ENCODE measurements at regions not wholly inside any gene's neighbourhood (a gene's known extent, or its start where the extent isn't known, plus 50 kb on each side); places are given as distances from the start of the nearest gene placed in this dataset.

- FAIRE-seq: no peak
- DNase-seq (ENCODE audit: insufficient read length, low spot score): no peak
Observed at GRCh38 chr6:23183846-23184245, 614.5 kb downstream of the HDGFL1 start.

GRCh38 chr6:23184351-23184750, 615.0 kb downstream of the HDGFL1 start:
- FAIRE-seq (no peak), DNase-seq (ENCODE audit: insufficient read length, low spot score) (no peak)

DNA sequence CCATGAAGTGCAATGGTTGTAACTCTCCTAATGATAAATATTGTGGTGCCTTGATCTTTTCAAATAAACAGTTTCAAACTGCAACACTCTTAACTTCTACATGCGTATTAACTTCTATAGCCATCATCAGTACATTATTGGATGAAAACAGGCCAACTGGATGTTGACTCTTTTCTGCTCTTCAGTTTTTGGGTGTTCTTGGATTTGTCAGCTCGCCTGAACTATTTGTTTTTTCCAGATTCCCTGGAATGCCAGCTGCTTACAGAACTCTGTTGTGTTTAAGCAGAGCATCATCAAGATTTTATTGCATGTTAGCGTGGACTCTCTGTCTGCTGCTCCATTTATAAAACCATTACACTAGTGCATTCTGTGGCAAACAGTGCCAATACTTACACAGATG, 626.1 kb downstream of the HDGFL1 start:
- FAIRE-seq (no peak), DNase-seq (ENCODE audit: insufficient read length, low spot score) (no peak)

DNA sequence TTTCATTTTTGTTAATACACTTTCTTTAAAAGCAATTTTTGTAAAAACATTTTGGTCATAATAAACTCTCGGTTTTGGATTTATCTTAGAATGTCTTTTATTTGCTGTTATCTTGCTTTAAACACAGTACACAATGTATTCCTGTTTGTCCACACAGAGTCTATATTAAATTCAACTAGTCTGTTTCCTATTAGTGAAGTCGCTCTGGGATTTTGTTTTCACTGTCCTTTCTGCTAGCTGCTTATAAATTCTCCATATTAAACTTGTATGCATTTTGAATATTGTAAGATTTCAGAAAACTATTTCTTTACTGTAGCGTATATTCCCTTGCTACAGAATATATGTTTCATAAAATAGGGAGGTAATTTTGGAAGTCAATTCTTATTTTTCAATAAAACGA, 630.2 kb downstream of the HDGFL1 start:
- no peak for DNase-seq (ENCODE audit: insufficient read length, low spot score)
- FAIRE-seq: no peak

- no peak for DNase-seq (ENCODE audit: insufficient read length, low spot score)
- FAIRE-seq: no peak
Observed at GRCh38 chr6:23200946-23201345, 631.6 kb downstream of the HDGFL1 start.

DNA sequence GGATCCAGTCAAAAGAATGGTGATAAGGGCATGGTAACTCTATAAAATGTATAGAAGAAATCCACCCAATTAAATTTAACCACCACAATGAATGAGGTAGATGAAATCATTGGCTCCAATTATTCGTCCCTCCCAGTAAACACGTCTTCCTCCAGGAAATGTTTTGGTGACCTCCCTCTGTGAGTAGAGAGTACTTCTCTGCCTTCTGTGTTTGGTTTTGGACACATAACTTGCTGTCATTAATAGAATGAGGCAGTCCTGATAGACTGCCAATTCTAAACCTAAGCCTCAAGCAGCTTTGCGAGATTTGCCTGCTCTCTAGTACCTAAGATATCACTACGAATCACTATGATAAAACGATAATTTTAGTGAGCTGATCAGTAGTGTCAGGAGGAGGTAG, 632.8 kb downstream of the HDGFL1 start:
- FAIRE-seq (no peak), DNase-seq (ENCODE audit: insufficient read length, low spot score) (no peak)

DNA sequence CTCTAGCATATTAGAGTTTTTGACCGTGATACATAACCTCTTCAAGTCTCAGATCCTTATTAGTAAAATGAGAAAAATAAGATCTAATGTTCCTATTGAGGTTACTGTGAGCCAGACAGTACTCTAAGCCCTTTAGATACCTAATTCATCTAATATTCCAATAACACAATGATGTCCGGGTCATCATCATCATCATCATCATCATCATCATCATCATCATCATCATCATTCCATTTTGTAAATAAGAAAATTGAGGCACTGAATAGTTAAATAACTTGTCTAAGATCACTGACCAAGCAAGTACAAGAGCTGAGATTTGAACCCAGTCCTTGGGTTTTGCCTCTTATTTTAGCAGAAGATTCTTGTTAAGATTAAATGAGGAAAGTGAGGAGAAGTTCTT, 643.0 kb downstream of the HDGFL1 start:
- DNase-seq (ENCODE audit: insufficient read length, low spot score) (no peak), FAIRE-seq (no peak)

GRCh38 chr6:23213193-23213592, 643.8 kb downstream of the HDGFL1 start:
- no peak for FAIRE-seq
- no peak for DNase-seq (ENCODE audit: insufficient read length, low spot score)

- no peak for DNase-seq (ENCODE audit: insufficient read length, low spot score)
- FAIRE-seq: no peak
Observed at GRCh38 chr6:23213651-23214050, 644.3 kb downstream of the HDGFL1 start.

GRCh38 chr6:23218751-23219150, 649.4 kb downstream of the HDGFL1 start:
- no peak for DNase-seq (ENCODE audit: insufficient read length, low spot score)
- no peak for FAIRE-seq

GRCh38 chr6:23222724-23223123, 653.4 kb downstream of the HDGFL1 start:
- no peak for FAIRE-seq
- DNase-seq (ENCODE audit: insufficient read length, low spot score): no peak

DNA sequence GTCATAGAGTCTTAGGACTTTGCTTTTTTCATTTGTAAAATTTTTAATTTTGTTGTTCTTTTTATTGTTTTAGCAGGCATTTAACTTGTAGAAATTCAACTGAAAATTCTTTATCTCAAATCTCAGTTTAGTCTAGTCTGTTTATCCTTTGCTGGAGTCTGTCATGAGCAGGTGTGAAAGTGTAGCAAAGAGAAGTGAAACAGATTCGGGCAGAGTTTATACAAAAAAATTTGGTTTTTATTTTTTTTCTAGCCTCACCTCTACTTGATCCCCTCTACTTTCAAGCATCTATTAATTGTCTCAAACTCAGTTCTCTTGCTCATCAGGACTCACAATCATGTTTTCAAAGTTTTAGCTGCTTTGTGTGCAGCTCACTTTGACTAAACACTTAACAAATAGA, 655.2 kb downstream of the HDGFL1 start:
- DNase-seq (ENCODE audit: insufficient read length, low spot score) (no peak), FAIRE-seq (no peak)

- FAIRE-seq (no peak), DNase-seq (ENCODE audit: insufficient read length, low spot score) (no peak)
Observed at GRCh38 chr6:23228439-23229024, 659.2 kb downstream of the HDGFL1 start.

DNA sequence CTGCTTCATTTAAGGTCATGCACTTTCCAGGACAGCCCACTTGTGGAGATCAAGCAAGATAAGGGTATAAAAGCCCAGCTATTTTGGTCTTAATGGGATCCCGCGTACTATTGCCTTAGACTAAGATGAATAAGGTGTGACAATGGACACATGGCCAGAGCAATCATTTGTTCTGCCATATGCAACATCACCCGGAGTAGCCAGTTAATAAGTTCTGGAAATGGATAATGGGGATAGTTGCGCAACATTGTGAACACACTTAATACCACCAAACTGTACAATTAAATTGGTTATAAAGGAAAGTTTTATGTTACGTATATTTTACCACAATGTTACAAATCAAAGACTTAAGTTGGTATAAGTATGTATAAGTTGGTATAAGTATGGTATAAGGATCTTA, 674.5 kb downstream of the HDGFL1 start:
- FAIRE-seq (no peak), DNase-seq (ENCODE audit: insufficient read length, low spot score) (no peak)

DNA sequence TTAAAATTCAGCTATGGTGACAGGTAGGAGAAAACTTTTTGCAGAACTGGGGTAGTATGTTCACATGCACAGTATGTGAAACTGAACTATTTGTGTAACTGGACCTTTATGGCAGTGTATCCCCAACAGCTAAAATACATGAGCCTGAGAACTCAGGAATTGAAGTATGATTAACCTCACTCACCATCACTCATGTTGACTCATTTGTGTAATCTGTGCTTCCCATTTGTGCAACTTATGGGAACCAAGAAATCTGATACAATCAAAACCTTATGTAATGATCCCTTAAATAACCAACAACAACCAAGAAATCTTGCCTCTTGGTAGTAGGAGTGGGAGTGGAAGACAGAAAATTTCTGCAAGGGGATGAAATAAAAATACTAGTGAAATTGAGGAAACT, 674.9 kb downstream of the HDGFL1 start:
- FAIRE-seq: no peak
- no peak for DNase-seq (ENCODE audit: insufficient read length, low spot score)

- DNase-seq (ENCODE audit: insufficient read length, low spot score) (no peak), FAIRE-seq (no peak)
Observed at GRCh38 chr6:23245572-23245971, 676.2 kb downstream of the HDGFL1 start.

GRCh38 chr6:23246896-23247295, 677.5 kb downstream of the HDGFL1 start:
- no peak for FAIRE-seq
- DNase-seq (ENCODE audit: insufficient read length, low spot score): no peak

DNA sequence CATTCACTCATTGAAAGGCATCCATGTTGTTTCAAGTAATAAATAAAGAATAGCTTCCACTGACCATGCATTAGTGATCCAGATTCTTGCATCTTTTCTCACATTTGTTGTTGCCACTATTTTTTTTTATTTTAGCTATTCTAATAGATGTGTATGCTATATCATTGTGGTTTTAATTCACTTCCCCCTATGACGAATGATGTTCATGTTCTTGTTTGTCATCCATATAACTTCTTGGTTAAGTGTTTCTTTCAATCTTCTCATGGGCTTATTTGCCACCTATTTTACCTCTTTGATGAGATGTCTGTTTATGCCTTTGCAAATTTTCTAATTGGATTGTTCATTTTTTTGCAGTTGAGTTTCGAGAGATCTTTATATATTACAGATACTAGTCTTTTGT, 681.2 kb downstream of the HDGFL1 start:
- FAIRE-seq (no peak), DNase-seq (ENCODE audit: insufficient read length, low spot score) (no peak)

GRCh38 chr6:23262864-23263263, 693.5 kb downstream of the HDGFL1 start:
- FAIRE-seq (no peak), DNase-seq (ENCODE audit: insufficient read length, low spot score) (no peak)

DNA sequence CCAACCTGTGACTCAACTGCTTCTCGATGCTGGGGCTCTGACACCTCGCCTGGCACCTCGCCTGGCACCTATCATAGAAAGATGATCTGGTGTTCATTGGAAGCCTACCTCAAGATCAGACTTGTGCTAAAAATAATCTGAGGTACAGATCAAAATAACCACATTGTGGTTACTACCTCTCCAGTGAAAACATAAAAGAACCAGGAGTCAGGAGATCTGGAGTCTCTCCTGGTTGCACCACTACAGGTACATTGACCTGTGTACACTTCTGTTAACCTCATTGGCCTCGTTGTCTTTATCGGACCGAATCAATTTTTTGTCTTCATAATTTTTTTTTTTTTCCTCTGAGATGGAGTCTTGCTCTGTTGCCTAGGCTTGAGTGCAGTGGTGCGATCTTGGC, 695.9 kb downstream of the HDGFL1 start:
- DNase-seq (ENCODE audit: insufficient read length, low spot score): no peak
- no peak for FAIRE-seq

- FAIRE-seq (no peak), DNase-seq (ENCODE audit: insufficient read length, low spot score) (no peak)
Observed at GRCh38 chr6:23266536-23266935, 697.2 kb downstream of the HDGFL1 start.

GRCh38 chr6:23267651-23268050, 698.3 kb downstream of the HDGFL1 start:
- no peak for DNase-seq (ENCODE audit: insufficient read length, low spot score)
- no peak for FAIRE-seq

- DNase-seq (ENCODE audit: insufficient read length, low spot score): no peak
- no peak for FAIRE-seq
Observed at GRCh38 chr6:23268348-23268747, 699.0 kb downstream of the HDGFL1 start.

Measured in GM19239 (cell line).